ENCODE measurements at regions not wholly inside any gene's neighbourhood (a gene's known extent, or its start where the extent isn't known, plus 50 kb on each side); places are given as distances from the start of the nearest gene placed in this dataset.

DNA sequence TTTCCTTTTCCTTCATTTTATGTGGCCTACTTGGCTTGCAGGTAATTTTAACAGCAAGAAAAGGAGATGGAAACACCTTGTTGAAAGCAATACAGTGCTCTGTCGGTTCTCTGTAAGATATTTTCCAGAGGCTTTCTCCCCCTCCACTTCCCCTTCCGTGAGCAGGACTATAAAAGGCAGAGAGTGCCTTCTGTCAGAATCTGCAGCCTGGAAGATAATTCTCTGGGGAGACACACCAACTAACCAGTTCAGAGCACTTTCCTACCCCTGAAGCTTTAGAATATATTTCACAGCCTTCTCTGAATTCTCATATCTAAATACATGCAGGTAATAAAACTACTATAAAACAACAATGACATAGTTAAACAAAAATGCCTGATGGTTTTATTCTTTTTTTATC lies 141.1 kb downstream of the IDS start:
- Histone ChIP-seq H3K27me3 (ENCODE audit: control insufficient read depth in 1 of 2, insufficient read depth in 2 of 2, low read length in 2 of 2) (no peaks in the 10 kb centered on the region), H3K36me3 (ENCODE audit: insufficient read depth, low read length) (no peaks in the 10 kb centered on the region), H3K4me3 (ENCODE audit: low read length) (no peak overlapping the region), H3K9me3 (ENCODE audit: control insufficient read depth in 1 of 2, insufficient read depth in 1 of 2, low read length in 2 of 2) (no peaks in the 10 kb centered on the region), H3K4me1 (ENCODE audit: insufficient read depth, low read length) (no peaks in the 10 kb centered on the region), H3K27ac (ENCODE audit: low read depth in 1 of 2, low read length in 2 of 2) (no peak overlapping the region)
- H3K27me3 Mint-ChIP-seq, result no peaks in the 10 kb centered on the region
- peaks cover 4% of the 10 kb centered on the region for H3K9me3 Mint-ChIP-seq
- CTCF ChIA-PET, result no interaction called here
- H3K4me3 Mint-ChIP-seq, result no peak overlapping the region
- POLR2A ChIA-PET, result no interaction called here
- TF ChIP-seq, protein P1, sequence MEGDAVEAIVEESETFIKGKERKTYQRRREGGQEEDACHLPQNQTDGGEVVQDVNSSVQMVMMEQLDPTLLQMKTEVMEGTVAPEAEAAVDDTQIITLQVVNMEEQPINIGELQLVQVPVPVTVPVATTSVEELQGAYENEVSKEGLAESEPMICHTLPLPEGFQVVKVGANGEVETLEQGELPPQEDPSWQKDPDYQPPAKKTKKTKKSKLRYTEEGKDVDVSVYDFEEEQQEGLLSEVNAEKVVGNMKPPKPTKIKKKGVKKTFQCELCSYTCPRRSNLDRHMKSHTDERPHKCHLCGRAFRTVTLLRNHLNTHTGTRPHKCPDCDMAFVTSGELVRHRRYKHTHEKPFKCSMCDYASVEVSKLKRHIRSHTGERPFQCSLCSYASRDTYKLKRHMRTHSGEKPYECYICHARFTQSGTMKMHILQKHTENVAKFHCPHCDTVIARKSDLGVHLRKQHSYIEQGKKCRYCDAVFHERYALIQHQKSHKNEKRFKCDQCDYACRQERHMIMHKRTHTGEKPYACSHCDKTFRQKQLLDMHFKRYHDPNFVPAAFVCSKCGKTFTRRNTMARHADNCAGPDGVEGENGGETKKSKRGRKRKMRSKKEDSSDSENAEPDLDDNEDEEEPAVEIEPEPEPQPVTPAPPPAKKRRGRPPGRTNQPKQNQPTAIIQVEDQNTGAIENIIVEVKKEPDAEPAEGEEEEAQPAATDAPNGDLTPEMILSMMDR (IDR thresholded peaks at IDR 0.05), result no peak
- no peaks in the 10 kb centered on the region for H3K36me3 Mint-ChIP-seq (ENCODE audit: low read depth)
- ATAC-seq (ENCODE audit: poor library complexity) (no peak), DNase-seq (no peak)
- intact Hi-C loops (cut with DNase I, micrococcal nuclease), result no loop called here
- no peaks in the 10 kb centered on the region for H3K4me1 Mint-ChIP-seq (ENCODE audit: low read depth)
- no peak overlapping the region for H3K27ac Mint-ChIP-seq

DNA sequence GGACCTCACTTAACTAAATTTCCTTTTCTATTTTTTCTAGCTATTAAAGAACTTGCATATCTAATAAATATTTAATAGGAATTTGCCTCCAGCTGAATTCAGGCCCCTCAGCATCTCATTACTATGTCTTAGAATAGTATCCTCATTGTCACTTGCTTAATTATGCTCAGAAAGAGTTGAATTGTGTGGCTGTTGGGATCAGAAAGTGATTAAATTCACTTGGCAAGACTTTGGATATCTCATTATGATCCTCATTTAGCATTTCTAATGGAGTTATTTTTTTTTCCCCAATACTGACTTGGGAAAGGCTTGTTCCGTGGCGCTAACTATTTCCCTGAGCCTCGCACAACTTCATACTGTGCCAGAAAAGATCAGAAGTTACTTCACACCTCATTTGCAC lies 158.8 kb downstream of the IDS start:
- intact Hi-C loops (cut with DNase I, micrococcal nuclease), result no loop called here
- no peaks in the 10 kb centered on the region for H3K4me1 Mint-ChIP-seq (ENCODE audit: low read depth)
- H3K27ac Mint-ChIP-seq, result no peak overlapping the region
- H3K27me3 Mint-ChIP-seq, result no peaks in the 10 kb centered on the region
- H3K4me3 ChIP-seq (ENCODE audit: low read length), result no peak overlapping the region
- no peaks in the 10 kb centered on the region for H3K4me1 ChIP-seq (ENCODE audit: insufficient read depth, low read length)
- no peak for ATAC-seq (ENCODE audit: poor library complexity)
- ChIA-PET CTCF (no interaction called here), POLR2A (no interaction called here)
- no peak overlapping the region for H3K27ac ChIP-seq (ENCODE audit: low read depth in 1 of 2, low read length in 2 of 2)
- peaks cover 3% of the 10 kb centered on the region for H3K9me3 Mint-ChIP-seq
- TF ChIP-seq, protein P1 (IDR thresholded peaks at IDR 0.05), result no peak
- no peak for DNase-seq
- no peaks in the 10 kb centered on the region for H3K9me3 ChIP-seq (ENCODE audit: control insufficient read depth in 1 of 2, insufficient read depth in 1 of 2, low read length in 2 of 2)
- H3K36me3 ChIP-seq (ENCODE audit: insufficient read depth, low read length), result no peaks in the 10 kb centered on the region
- no peaks in the 10 kb centered on the region for H3K36me3 Mint-ChIP-seq (ENCODE audit: low read depth)
- no peaks in the 10 kb centered on the region for H3K27me3 ChIP-seq (ENCODE audit: control insufficient read depth in 1 of 2, insufficient read depth in 2 of 2, low read length in 2 of 2)
- no peak overlapping the region for H3K4me3 Mint-ChIP-seq

DNA sequence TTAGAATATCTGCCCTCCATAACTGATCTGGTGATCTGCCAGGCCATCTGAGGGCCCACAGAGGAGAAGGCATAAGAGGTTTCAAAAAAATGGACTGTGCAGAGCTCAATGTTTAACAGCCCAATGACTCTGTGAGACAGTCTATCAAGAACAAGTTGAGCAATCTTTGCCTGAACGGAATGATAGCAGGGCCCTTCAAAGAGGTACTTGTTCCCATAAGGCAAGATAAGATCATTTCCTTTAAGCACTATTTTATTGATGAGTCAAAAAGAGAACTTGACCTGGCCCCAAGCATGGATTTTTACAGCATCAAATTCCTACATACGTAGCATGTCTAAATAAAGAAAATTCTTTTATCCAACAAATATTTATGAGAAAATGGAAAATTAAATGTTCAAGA lies 182.8 kb downstream of the IDS start:
- intact Hi-C loops (cut with DNase I, micrococcal nuclease), result no loop called here
- H3K4me3 ChIP-seq (ENCODE audit: low read length), result no peak overlapping the region

More for the DNA sequence above, 182.8 kb downstream of the IDS start:
- H3K9me3 ChIP-seq (ENCODE audit: control insufficient read depth in 1 of 2, insufficient read depth in 1 of 2, low read length in 2 of 2), result no peaks in the 10 kb centered on the region
- no peak for DNase-seq
- Mint-ChIP-seq H3K36me3 (ENCODE audit: low read depth) (no peaks in the 10 kb centered on the region), H3K4me1 (ENCODE audit: low read depth) (no peaks in the 10 kb centered on the region), H3K4me3 (no peak overlapping the region), H3K9me3 (no peaks in the 10 kb centered on the region), H3K27ac (no peak overlapping the region), H3K27me3 (no peaks in the 10 kb centered on the region)
- no peak for ATAC-seq (ENCODE audit: poor library complexity)
- TF ChIP-seq, protein P1 (IDR thresholded peaks at IDR 0.05), result no peak
- ChIA-PET POLR2A (no interaction called here), CTCF (no interaction called here)
- no peak overlapping the region for H3K27ac ChIP-seq (ENCODE audit: low read depth in 1 of 2, low read length in 2 of 2)
- H3K27me3 ChIP-seq (ENCODE audit: control insufficient read depth in 1 of 2, insufficient read depth in 2 of 2, low read length in 2 of 2), result no peaks in the 10 kb centered on the region
- H3K36me3 ChIP-seq (ENCODE audit: insufficient read depth, low read length), result no peaks in the 10 kb centered on the region
- no peaks in the 10 kb centered on the region for H3K4me1 ChIP-seq (ENCODE audit: insufficient read depth, low read length)
